GM13976 (cell line): ENCODE measurements at regions not wholly inside any gene's neighbourhood (a gene's known extent, or its start where the extent isn't known, plus 50 kb on each side); places are given as distances from the start of the nearest gene placed in this dataset.

Experiments
- DNase-seq: peaks from one replicate; pipeline ENCODE4 v3.0.0; 2012; ENCODE audit warnings: low spot score
- in situ Hi-C: fragments of 300-500 bp; cut with MboI; formaldehyde crosslinking; loops from one replicate; pipeline ENCODE4 v1.12.0; 2022; ENCODE audit warnings: low sequenced_read_pairs, mixed read lengths, inconsistent platforms; ENCODE audit not compliant: unreplicated experiment
- TF ChIP-seq, protein P1 (sequence below): IDR thresholded peaks from 2 replicates; pipeline ENCODE4 v1.5.1; 2012; ENCODE audit warnings: borderline replicate concordance, mild to moderate bottlenecking; ENCODE audit not compliant: insufficient read depth; ENCODE audit errors: extremely low read depth, missing control alignments, control extremely low read depth

- TF ChIP-seq, protein P1, sequence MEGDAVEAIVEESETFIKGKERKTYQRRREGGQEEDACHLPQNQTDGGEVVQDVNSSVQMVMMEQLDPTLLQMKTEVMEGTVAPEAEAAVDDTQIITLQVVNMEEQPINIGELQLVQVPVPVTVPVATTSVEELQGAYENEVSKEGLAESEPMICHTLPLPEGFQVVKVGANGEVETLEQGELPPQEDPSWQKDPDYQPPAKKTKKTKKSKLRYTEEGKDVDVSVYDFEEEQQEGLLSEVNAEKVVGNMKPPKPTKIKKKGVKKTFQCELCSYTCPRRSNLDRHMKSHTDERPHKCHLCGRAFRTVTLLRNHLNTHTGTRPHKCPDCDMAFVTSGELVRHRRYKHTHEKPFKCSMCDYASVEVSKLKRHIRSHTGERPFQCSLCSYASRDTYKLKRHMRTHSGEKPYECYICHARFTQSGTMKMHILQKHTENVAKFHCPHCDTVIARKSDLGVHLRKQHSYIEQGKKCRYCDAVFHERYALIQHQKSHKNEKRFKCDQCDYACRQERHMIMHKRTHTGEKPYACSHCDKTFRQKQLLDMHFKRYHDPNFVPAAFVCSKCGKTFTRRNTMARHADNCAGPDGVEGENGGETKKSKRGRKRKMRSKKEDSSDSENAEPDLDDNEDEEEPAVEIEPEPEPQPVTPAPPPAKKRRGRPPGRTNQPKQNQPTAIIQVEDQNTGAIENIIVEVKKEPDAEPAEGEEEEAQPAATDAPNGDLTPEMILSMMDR, result no peak
- no peak for DNase-seq
- in situ Hi-C loops, result no loop called here
Observed at GRCh38 chr4:137649711-137650450, 117.6 kb upstream of the PCDH18 start.

DNA sequence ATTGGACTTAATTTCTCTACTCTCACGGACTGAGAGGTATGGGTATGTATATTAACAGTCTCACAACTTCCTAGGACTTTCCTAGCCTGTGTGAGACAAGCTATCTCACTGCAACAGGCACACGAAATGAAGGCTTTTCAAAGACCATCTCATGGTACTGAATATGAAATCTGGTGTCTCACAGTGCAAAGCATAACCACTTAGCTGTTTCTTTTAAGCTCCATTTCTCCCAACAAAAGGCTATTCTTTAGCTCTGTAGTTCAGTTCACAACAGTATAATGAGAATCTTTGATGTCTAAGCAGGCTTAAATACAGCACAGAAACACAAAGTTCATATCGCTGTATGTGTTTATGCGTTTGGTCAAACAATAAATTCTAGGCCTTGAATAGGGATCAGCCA, 116.2 kb upstream of the PCDH18 start:
- in situ Hi-C loops, result no loop called here
- TF ChIP-seq, protein P1, result no peak
- DNase-seq, result no peak

DNA sequence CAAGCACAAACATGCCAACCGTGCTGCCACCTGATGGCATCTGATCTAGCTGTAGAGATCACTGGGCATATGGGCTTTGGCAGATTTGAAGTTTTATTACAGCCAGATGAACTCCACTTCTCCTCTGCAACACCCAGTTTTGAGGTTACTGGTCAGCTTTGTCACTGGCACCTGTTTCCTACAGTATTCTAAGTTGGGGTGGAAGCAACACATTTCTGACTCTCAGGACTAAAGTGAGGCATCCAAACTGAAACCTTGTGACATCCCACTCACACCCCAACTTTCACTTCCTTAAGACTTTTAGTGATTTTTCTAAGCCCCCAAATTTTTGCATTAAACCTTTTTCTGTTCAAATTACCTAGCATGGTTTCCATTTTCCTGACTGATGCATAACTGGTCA, 115.1 kb upstream of the PCDH18 start:
- DNase-seq, result peak; percentile 38
- in situ Hi-C loops, result no loop called here
- TF ChIP-seq, protein P1, result no peak

- TF ChIP-seq, protein P1, result no peak
- in situ Hi-C loops, result no loop called here
- no peak for DNase-seq
Observed at GRCh38 chr4:137644201-137644600, 111.9 kb upstream of the PCDH18 start.

- in situ Hi-C loops, result no loop called here
- no peak for DNase-seq
- TF ChIP-seq, protein P1, result no peak
Observed at GRCh38 chr4:137641544-137641943, 109.2 kb upstream of the PCDH18 start.

DNA sequence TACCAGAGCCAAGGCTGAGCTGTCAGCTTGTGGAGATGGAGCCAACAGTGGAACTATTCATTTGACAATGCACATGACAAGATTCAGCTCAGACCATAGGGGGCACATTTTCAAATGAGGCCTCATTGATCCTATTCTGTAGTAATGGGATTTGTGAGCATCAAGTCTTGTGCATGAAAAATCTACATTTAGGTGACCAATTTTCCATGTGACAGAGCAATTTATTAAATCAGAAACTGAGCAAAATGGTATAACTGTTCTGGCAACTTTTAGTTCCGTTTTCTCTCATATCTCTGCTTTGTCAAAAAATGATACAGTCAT, 108.5 kb upstream of the PCDH18 start:
- in situ Hi-C loops, result no loop called here
- TF ChIP-seq, protein P1, result no peak
- no peak for DNase-seq
